DND-41 (cell line): ENCODE measurements at regions not wholly inside any gene's neighbourhood (a gene's known extent, or its start where the extent isn't known, plus 50 kb on each side); places are given as distances from the start of the nearest gene placed in this dataset.

Source experiments
- EZH2 ChIP-seq: IDR thresholded peaks from 3 replicates; pipeline ENCODE4 v1.6.1; 2012; ENCODE audit warnings: borderline replicate concordance, low read depth, mild to moderate bottlenecking, moderate library complexity, low read length, inconsistent platforms; ENCODE audit not compliant: severe bottlenecking
- TF ChIP-seq, protein P1 (sequence below): IDR thresholded peaks from 2 replicates; pipeline ENCODE4 v1.5.1; 2012; ENCODE audit warnings: borderline replicate concordance, low read length, moderate library complexity, mild to moderate bottlenecking; ENCODE audit not compliant: poor library complexity, severe bottlenecking; ENCODE audit errors: extremely low read depth

DNA sequence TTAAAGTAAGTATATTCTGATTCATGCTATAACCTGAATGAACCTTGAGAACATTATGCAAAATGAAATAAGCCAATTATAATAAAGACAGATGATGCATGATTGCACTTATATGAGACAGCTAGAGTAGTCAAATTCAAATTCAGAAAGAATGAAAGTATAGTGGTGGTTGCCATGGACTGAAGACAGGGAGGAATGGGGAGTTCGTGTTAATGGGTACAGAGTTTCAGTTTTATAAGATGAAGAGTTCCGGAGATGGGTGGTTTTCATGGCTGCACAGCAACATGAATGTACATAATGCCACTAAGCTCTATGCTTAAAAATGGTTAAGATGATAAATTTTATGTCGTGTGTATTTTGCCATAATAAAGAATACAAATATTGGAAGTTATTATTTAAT is 751.2 kb downstream of the TSN start:
- TF ChIP-seq, protein P1, sequence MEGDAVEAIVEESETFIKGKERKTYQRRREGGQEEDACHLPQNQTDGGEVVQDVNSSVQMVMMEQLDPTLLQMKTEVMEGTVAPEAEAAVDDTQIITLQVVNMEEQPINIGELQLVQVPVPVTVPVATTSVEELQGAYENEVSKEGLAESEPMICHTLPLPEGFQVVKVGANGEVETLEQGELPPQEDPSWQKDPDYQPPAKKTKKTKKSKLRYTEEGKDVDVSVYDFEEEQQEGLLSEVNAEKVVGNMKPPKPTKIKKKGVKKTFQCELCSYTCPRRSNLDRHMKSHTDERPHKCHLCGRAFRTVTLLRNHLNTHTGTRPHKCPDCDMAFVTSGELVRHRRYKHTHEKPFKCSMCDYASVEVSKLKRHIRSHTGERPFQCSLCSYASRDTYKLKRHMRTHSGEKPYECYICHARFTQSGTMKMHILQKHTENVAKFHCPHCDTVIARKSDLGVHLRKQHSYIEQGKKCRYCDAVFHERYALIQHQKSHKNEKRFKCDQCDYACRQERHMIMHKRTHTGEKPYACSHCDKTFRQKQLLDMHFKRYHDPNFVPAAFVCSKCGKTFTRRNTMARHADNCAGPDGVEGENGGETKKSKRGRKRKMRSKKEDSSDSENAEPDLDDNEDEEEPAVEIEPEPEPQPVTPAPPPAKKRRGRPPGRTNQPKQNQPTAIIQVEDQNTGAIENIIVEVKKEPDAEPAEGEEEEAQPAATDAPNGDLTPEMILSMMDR: no peak
- no peak for TF ChIP-seq EZH2
